Endothelial cell of umbilical vein (primary cell): ENCODE measurements at regions not wholly inside any gene's neighbourhood (a gene's known extent, or its start where the extent isn't known, plus 50 kb on each side); places are given as distances from the start of the nearest gene placed in this dataset.

ENCODE experiments used
- BruUV-seq: library from RNA; stranded (reverse); fragments of 400-500 nt; replicated peaks from 2 replicates; lab custom pipeline; 2021; lab: Mats Ljungman, UMichigan
- CTCF ChIA-PET: fragments of 300-600, 350-600 bp; sonication (Branson Sonifier 250); formaldehyde crosslinking; loops from one replicate; lab custom pipeline; 2021; ENCODE audit warnings: antibody characterized with exemption, inconsistent platforms; lab: Charles Lee
- POLR2A ChIA-PET: fragments of 300-600, 350-600 bp; sonication (Branson Sonifier 250); formaldehyde crosslinking; loops from one replicate; lab custom pipeline; 2021; ENCODE audit warnings: antibody characterized with exemption, inconsistent platforms; lab: Charles Lee
- DNase-seq: peaks from one replicate; pipeline ENCODE4 v3.0.0-alpha.2; 2011; ENCODE audit warnings: low read depth, low spot score
- FAIRE-seq: peaks from 2 replicates; lab custom pipeline; 2011; peaks lifted over from hg19 to GRCh38; lab: Jason Lieb, UNC
- H2AFZ ChIP-seq: 2 replicates; pipeline ENCODE4 v1.6.0; 2012; ENCODE audit warnings: low read depth, low read length, control low read depth, inconsistent platforms
- H3K27ac ChIP-seq: 2 replicates; pipeline ENCODE4 v1.5.1; 2011; ENCODE audit warnings: low read depth, mild to moderate bottlenecking, control low read depth, low read length, moderate library complexity; ENCODE audit not compliant: insufficient read depth
- H3K27me3 ChIP-seq, 2 experiments: 2 replicates each; pipeline versions ENCODE4 v1.6.0 to v1.6.1; 2011; ENCODE audit warnings: low read length in 2 of 2, mixed read lengths in 1 of 2; ENCODE audit not compliant: control insufficient read depth in 2 of 2, insufficient read depth in 2 of 2
- H3K36me3 ChIP-seq, 2 experiments: 2 replicates in 1 of 2; 3 replicates in 1 of 2; pipeline ENCODE4 v1.5.1; 2011; ENCODE audit warnings: low read length in 2 of 2, mild to moderate bottlenecking in 1 of 2, moderate library complexity in 1 of 2; ENCODE audit not compliant: control insufficient read depth in 2 of 2, insufficient read depth in 2 of 2; ENCODE audit errors: extremely low read depth in 1 of 2
- H3K4me1 ChIP-seq: 3 replicates; pipeline ENCODE4 v1.5.1; 2011; ENCODE audit warnings: mild to moderate bottlenecking, low read length; ENCODE audit not compliant: control insufficient read depth, insufficient read depth; ENCODE audit errors: extremely low read depth
- H3K4me2 ChIP-seq: 2 replicates; pipeline ENCODE4 v1.6.1; 2011; ENCODE audit warnings: low read length, control low read depth, mixed read lengths; ENCODE audit not compliant: insufficient read depth
- H3K4me3 ChIP-seq, 3 experiments: fragments of 200-600 bp in 1 of 3; sonication (generic), shearing (Covaris generic) in 1 of 3; replicated peaks in 1 of 3; 2 replicates each; pipeline ENCODE4 v1.5.1; 2011 to 2016; ENCODE audit warnings: control low read depth in 3 of 3, low read length in 3 of 3, mild to moderate bottlenecking in 2 of 3, inconsistent platforms in 1 of 3, low read depth in 1 of 3, moderate library complexity in 1 of 3; ENCODE audit not compliant: insufficient read depth in 1 of 3
- H3K79me2 ChIP-seq: 2 replicates; pipeline ENCODE4 v1.6.0; 2012; ENCODE audit warnings: low read length, inconsistent platforms; ENCODE audit not compliant: control insufficient read depth, insufficient read depth
- H3K9ac ChIP-seq: replicated peaks from 2 replicates; pipeline ENCODE3; 2011; ENCODE audit warnings: low read length, control low read depth; ENCODE audit not compliant: insufficient read depth; ENCODE audit errors: extremely low read depth
- H3K9me1 ChIP-seq: replicated peaks from 3 replicates; pipeline ENCODE4 v1.6.0; 2011; ENCODE audit warnings: mild to moderate bottlenecking, low read length; ENCODE audit not compliant: control insufficient read depth, insufficient read depth; ENCODE audit errors: extremely low read depth
- H3K9me3 ChIP-seq: replicated peaks from 2 replicates; pipeline ENCODE4 v1.5.1; 2012; ENCODE audit warnings: low read length, inconsistent platforms; ENCODE audit not compliant: control insufficient read depth, insufficient read depth
- H4K20me1 ChIP-seq: replicated peaks from 2 replicates; pipeline ENCODE3; 2011; ENCODE audit warnings: mild to moderate bottlenecking, low read length; ENCODE audit not compliant: control insufficient read depth, insufficient read depth; ENCODE audit errors: extremely low read depth
- EZH2 ChIP-seq: IDR thresholded peaks from 2 replicates; pipeline ENCODE4 v1.6.1; 2012; ENCODE audit warnings: borderline replicate concordance, low read depth, mild to moderate bottlenecking, moderate library complexity, low read length, inconsistent platforms; ENCODE audit not compliant: severe bottlenecking
- FOS ChIP-seq: IDR thresholded peaks from 2 replicates; pipeline ENCODE4 v1.6.1; 2011; ENCODE audit warnings: mild to moderate bottlenecking, low read length, moderate library complexity, borderline replicate concordance; ENCODE audit not compliant: insufficient read depth
- GATA2 ChIP-seq: IDR thresholded peaks from 2 replicates; pipeline ENCODE4 v1.7.0; 2011; ENCODE audit warnings: low read depth, mild to moderate bottlenecking, moderate library complexity, mixed read lengths, low read length; ENCODE audit not compliant: insufficient read length, insufficient read depth
- JUN ChIP-seq: IDR thresholded peaks from 2 replicates; pipeline ENCODE4 v1.6.1; 2011; ENCODE audit warnings: borderline replicate concordance, low read depth; ENCODE audit not compliant: insufficient read length, insufficient read depth
- MYC ChIP-seq: IDR thresholded peaks from one replicate; pipeline ENCODE4 v1.6.1; 2011; ENCODE audit warnings: mild to moderate bottlenecking, low read depth, low read length
- POLR2A ChIP-seq: IDR thresholded peaks from 2 replicates; pipeline ENCODE4 v1.6.1; 2012; ENCODE audit warnings: low read depth, mild to moderate bottlenecking, control low read depth, low read length
- POLR2AphosphoS5 ChIP-seq: IDR thresholded peaks from 2 replicates; pipeline ENCODE4 v1.6.1; 2012; ENCODE audit warnings: low read depth, mild to moderate bottlenecking, control low read depth, low read length, moderate library complexity; ENCODE audit not compliant: insufficient read depth
- dilution Hi-C: fragments of 300-500 bp; cut with MboI; formaldehyde crosslinking; loops from one replicate; pipeline ENCODE4 v1.15.0; 2019; ENCODE audit warnings: low sequenced_read_pairs; ENCODE audit not compliant: extremely low pct_ligation_motif_present
- intact Hi-C: fragments of 100-400 bp; cut with micrococcal nuclease; formaldehyde crosslinking; loops from one replicate; pipeline ENCODE4 v1.10.0; 2022
- TF ChIP-seq, protein P1 (sequence below): IDR thresholded peaks from 2 replicates; pipeline ENCODE4 v1.6.1; 2011; ENCODE audit not compliant: insufficient read depth, insufficient read length
- TF ChIP-seq, protein P2 (sequence below), 2 donors: IDR thresholded peaks; 1 replicate in 1 of 2; 2 replicates in 1 of 2; pipeline ENCODE4 v1.5.1; 2011; ENCODE audit warnings: low read length in 2 of 2, mild to moderate bottlenecking in 2 of 2, moderate library complexity in 2 of 2, control low read depth in 1 of 2, inconsistent platforms in 1 of 2, low read depth in 1 of 2; ENCODE audit not compliant: insufficient read depth in 1 of 2; ENCODE audit errors: extremely low read depth in 1 of 2

DNA sequence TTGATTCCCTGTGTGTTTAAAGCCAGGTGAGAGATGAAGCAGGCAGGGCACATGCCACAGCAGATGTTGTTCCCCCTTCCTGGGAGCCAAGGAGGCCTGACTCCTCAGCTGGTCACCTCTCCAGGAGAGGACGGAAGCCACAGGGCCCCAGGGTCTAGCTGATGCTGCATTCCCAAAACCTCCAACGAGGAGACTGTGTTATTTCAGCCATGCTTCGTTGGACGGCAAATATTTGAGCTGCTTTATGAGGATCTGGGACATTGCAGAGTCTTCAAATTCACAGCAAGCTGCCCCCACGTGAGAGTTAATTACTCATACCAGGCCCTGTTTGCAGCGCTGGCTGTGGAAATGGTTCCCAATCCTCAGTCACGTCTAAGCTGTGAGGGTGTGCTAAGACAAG, 85.3 kb downstream of the CDC7 start:
- no TSS peak for BruUV-seq
- Histone ChIP-seq H3K27ac (no peak overlapping the region), H3K9me3 (no peaks in the 10 kb centered on the region), H3K4me2 (no peak overlapping the region), H4K20me1 (no peaks in the 10 kb centered on the region), H3K27me3 (peaks cover 0 to 2% of the 10 kb centered on the region in 2 experiments), H3K79me2 (no peaks in the 10 kb centered on the region), H2AFZ (no peak overlapping the region), H3K4me3 (no peak overlapping the region), H3K4me1 (peaks cover 3% of the 10 kb centered on the region), H3K9ac (no peak overlapping the region), H3K36me3 (no peaks in the 10 kb centered on the region), H3K9me1 (no peaks in the 10 kb centered on the region)
- ChIA-PET CTCF (interaction anchor here (0.8 to 1.6 kb wide), 2 partner anchors 10 to 15 kb away, joined by 3 to 7 read pairs; no protein-coding TSS in a partner anchor), POLR2A (no interaction called here)
- no peak for FAIRE-seq
- dilution Hi-C loops: no loop called here
- TF ChIP-seq, protein P1, sequence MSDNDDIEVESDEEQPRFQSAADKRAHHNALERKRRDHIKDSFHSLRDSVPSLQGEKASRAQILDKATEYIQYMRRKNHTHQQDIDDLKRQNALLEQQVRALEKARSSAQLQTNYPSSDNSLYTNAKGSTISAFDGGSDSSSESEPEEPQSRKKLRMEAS: no peak
- TF ChIP-seq POLR2A (no peak), MYC (no peak), EZH2 (no peak), JUN (no peak)
- intact Hi-C loops: no loop called here
- DNase-seq: no peak

DNA sequence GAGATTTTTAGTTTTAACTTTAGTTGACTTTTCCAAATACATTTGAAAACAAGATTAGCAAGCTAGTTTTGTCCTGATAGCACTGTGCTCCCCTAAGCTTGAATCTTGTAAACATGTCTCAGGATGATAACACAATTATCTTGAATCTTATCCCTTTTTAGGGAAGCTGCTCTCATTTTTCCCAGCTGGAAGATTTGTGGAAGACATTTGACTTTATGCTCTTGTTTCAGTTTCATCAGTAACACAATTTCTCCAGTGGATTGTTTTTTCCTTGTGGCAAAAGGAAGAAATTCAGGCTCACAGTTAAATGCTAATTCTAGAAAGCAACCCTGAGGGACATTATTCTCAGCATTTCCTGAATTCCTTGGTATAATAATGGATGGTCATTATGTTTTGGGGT, 88.8 kb downstream of the CDC7 start:
- Histone ChIP-seq H3K79me2 (no peaks in the 10 kb centered on the region), H3K9me3 (no peaks in the 10 kb centered on the region), H3K4me3 (no peak overlapping the region), H3K27ac (no peak overlapping the region), H3K4me2 (no peak overlapping the region), H3K36me3 (no peaks in the 10 kb centered on the region), H3K27me3 (peaks cover 2% of the 10 kb centered on the region in 2 experiments), H3K9me1 (no peaks in the 10 kb centered on the region), H4K20me1 (no peaks in the 10 kb centered on the region), H3K9ac (no peak overlapping the region), H3K4me1 (no peaks in the 10 kb centered on the region), H2AFZ (no peak overlapping the region)
- DNase-seq: no peak
- no TSS peak for BruUV-seq
- POLR2A ChIA-PET: no interaction called here
- intact Hi-C loops: no loop called here
- CTCF ChIA-PET: interaction anchor here (0.5 to 1.1 kb wide), 4 partner anchors 14 to 93 kb away, joined by 3 to 4 read pairs (median 3); no protein-coding TSS in a partner anchor
- FAIRE-seq: no peak
- TF ChIP-seq MYC (no peak), FOS (no peak), POLR2AphosphoS5 (no peak), POLR2A (no peak), EZH2 (no peak), GATA2 (no peak), JUN (no peak)
- TF ChIP-seq, protein P2, sequence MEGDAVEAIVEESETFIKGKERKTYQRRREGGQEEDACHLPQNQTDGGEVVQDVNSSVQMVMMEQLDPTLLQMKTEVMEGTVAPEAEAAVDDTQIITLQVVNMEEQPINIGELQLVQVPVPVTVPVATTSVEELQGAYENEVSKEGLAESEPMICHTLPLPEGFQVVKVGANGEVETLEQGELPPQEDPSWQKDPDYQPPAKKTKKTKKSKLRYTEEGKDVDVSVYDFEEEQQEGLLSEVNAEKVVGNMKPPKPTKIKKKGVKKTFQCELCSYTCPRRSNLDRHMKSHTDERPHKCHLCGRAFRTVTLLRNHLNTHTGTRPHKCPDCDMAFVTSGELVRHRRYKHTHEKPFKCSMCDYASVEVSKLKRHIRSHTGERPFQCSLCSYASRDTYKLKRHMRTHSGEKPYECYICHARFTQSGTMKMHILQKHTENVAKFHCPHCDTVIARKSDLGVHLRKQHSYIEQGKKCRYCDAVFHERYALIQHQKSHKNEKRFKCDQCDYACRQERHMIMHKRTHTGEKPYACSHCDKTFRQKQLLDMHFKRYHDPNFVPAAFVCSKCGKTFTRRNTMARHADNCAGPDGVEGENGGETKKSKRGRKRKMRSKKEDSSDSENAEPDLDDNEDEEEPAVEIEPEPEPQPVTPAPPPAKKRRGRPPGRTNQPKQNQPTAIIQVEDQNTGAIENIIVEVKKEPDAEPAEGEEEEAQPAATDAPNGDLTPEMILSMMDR (IDR thresholded peaks at IDR 0.05; ENCODE audit: extremely low read depth in 1 of 2, insufficient read depth in 1 of 2, low read depth in 1 of 2, low read length in 2 of 2): no peak
- TF ChIP-seq, protein P1: no peak
- dilution Hi-C loops: no loop called here
